SJSA1 (cell line): ENCODE measurements at regions not wholly inside any gene's neighbourhood (a gene's known extent, or its start where the extent isn't known, plus 50 kb on each side); places are given as distances from the start of the nearest gene placed in this dataset.
"Not testable (repeated sequence)": the region's sequence is repeated elsewhere in the genome, so short reads cannot be mapped to it uniquely, and the experiment has no call there.

Experiments used
- DNase-seq, 2 experiments: peaks; one replicate each; pipeline ENCODE4 v3.0.0-alpha.2; 2015 to 2020; ENCODE audit warnings: low spot score in 2 of 2, low read depth in 1 of 2
- H3K27ac ChIP-seq: fragments of 250-450 bp; sonication (Bioruptor Pico); 2 replicates; pipeline ENCODE4 v1.5.1; 2020; ENCODE audit warnings: mild to moderate bottlenecking, moderate library complexity
- H3K27me3 ChIP-seq: fragments of 250-450 bp; sonication (Bioruptor Pico); replicated peaks from 2 replicates; pipeline ENCODE4 v1.5.1; 2020; ENCODE audit warnings: mild to moderate bottlenecking, moderate library complexity
- H3K36me3 ChIP-seq: fragments of 250-450 bp; sonication (Bioruptor Pico); 2 replicates; pipeline ENCODE4 v1.5.1; 2020; ENCODE audit warnings: mild to moderate bottlenecking
- H3K4me1 ChIP-seq: fragments of 250-450 bp; sonication (Bioruptor Pico); replicated peaks from 2 replicates; pipeline ENCODE4 v1.6.1; 2021; ENCODE audit warnings: mild to moderate bottlenecking
- H3K4me3 ChIP-seq: fragments of 250-450 bp; sonication (Bioruptor Pico); 2 replicates; pipeline ENCODE4 v1.5.1; 2020; ENCODE audit warnings: mild to moderate bottlenecking
- H3K9me3 ChIP-seq: fragments of 250-450 bp; sonication (Bioruptor Pico); replicated peaks from 2 replicates; pipeline ENCODE4 v1.5.1; 2020; ENCODE audit warnings: mild to moderate bottlenecking

DNA sequence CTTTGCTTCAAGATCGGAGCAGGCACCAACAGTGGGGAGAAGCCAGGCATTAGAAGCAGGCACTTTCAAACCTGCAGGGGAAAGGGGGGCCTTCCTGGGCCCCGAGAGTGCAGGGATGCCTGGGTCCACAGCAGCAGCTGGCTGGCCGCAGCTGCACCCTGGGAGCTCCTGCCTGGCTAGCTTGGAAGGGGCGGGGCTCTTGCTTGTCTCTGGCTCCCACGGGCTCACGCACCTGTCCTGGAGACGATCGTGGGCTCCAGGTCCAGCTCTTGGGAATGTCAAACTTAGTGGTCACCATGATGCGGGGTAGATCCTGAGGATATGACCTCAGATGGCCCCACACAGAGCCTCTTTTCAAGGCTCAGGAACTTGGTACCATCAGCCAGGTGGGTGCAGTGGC is 1673.2 kb downstream of the LRRC4C start:
- Histone ChIP-seq H3K36me3 (no peaks in the 10 kb centered on the region), H3K9me3 (0 out of 2 replicates have a peak, but pooled peaks cover 2% of the 10 kb centered on the region)

DNA sequence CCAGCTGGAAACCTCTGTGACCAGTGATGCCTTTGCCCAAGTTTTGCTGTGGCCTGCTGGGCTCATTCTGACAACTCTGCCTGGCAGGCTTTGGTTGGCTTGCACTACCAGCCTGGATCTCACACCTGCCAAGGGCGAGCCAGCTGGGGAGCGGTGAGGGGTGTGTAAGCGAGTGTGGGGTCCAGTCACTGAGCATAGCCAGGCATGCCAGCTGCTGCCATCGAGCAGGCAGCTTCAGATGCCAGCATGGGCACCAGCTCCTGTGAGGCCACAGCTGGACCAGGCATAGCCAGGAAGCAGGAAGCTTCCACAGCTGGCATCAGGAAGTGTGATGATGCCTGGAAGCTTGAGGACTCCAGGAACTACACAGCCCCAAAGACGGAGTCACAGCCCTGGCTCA is 1674.6 kb downstream of the LRRC4C start:
- H3K9me3 ChIP-seq = 0 out of 2 replicates have a peak, but pooled peaks cover 2% of the 10 kb centered on the region
- no peaks in the 10 kb centered on the region for H3K4me1 ChIP-seq
- no peaks in the 10 kb centered on the region for H3K27me3 ChIP-seq
- no peak overlapping the region for H3K27ac ChIP-seq
- H3K36me3 ChIP-seq = no peaks in the 10 kb centered on the region
- no peak for DNase-seq
- no peak overlapping the region for H3K4me3 ChIP-seq

More for the DNA sequence above, 1673.2 kb downstream of the LRRC4C start:
- no peak for DNase-seq
- Histone ChIP-seq H3K4me1 (no peaks in the 10 kb centered on the region), H3K27me3 (no peaks in the 10 kb centered on the region), H3K27ac (no peak overlapping the region), H3K4me3 (no peak overlapping the region)

DNA sequence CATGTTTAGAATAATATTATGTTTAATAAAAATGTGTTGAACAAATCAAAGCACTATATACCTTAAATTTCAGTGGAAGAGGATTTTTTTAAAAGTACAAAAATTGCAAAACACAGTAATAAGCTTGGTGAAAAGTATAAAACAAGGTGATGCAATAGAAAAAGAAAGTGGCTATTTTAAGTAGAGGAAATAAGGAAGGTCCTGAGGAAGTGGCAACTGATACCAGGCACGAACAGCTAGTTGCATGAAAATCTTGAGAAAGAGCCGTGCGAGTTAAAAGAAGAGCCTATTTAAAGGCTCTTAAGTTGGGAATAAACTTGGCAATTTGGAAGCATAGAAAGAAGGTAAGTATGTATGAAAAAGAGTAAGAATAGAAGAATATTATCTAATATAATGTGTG is 1679.3 kb downstream of the LRRC4C start:
- Histone ChIP-seq H3K4me3 (no peak overlapping the region), H3K27ac (no peak overlapping the region), H3K36me3 (no peaks in the 10 kb centered on the region), H3K27me3 (no peaks in the 10 kb centered on the region), H3K9me3 (0 out of 2 replicates have a peak, but pooled peaks cover 3% of the 10 kb centered on the region), H3K4me1 (no peaks in the 10 kb centered on the region)
- DNase-seq = no peak

DNA sequence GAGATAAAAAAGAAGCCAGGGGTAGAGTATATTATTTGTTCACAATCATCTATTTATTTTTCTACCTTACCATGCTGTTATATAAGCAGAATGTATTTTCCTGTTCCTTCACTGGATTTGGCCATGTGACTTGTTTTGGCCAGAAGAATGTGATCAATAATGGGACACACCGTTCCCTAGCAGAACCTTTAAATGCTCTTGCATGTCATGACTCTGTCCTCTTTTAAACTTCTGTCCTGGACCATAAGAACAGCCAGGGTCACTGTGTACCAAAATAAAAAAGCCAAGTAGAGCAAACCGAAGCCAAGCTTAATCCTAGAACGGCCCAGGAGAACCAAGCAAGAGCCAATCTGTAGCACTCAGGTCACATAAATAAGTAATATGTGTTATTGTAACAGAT is 1682.4 kb downstream of the LRRC4C start:
- Histone ChIP-seq H3K27ac (no peak overlapping the region), H3K36me3 (no peaks in the 10 kb centered on the region), H3K27me3 (no peaks in the 10 kb centered on the region), H3K4me1 (no peaks in the 10 kb centered on the region), H3K9me3 (0 out of 2 replicates have a peak, but pooled peaks cover 3% of the 10 kb centered on the region), H3K4me3 (no peak overlapping the region)
- no peak for DNase-seq

DNA sequence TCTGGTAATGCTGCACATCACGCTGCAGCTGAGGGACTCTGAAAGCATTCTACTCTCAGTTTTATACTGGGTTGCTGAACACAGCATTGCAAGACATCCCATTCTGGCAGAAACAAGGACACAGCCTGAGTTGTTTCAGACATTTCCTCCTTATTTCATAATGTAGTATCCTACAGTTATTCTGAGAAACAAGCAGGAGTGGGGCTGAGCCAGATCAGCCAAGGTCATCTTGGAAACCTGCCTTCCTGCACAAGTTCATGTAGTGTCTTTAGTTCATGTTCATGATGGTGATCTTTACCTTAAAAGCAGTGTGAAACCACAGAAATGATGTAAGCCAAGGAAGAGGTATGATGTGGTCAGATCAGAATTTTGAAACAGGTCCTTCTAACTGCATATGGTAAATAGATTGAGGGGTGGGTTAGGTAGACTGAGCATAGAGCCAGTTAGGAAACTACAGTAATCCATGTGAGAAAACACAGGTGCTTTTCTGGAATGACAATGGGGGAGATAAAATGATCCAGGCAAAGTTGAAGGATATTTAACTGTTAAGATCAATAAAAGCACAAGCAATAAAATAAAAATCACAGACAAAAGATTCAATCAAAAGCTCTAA is 1686.8 kb downstream of the LRRC4C start:
- Histone ChIP-seq H3K9me3 (0 out of 2 replicates have a peak, but pooled peaks cover 3% of the 10 kb centered on the region), H3K4me1 (no peaks in the 10 kb centered on the region), H3K36me3 (no peaks in the 10 kb centered on the region), H3K27ac (no peak overlapping the region), H3K4me3 (no peak overlapping the region), H3K27me3 (no peaks in the 10 kb centered on the region)
- DNase-seq = no peak

DNA sequence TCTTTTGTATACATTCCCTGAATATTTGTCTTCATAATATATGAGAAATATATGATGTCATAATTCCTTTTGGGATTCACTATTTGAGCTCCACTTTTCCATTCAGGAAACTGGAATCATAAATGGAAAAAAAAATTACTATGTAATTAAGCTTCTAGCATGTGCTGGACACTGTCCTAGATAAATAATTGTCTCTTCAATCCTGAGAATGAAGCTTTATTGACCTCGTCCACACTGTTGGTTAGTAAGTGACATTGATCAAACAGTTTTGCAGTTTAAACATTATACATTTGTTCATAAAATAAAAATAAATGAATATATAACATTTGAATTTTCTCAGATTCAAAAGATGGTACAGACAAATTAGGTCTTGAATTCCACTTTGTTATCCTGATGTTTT is 1691.2 kb downstream of the LRRC4C start:
- H3K9me3 ChIP-seq = no peaks in the 10 kb centered on the region
- H3K27ac ChIP-seq = no peak overlapping the region
- H3K36me3 ChIP-seq = no peaks in the 10 kb centered on the region
- H3K27me3 ChIP-seq = no peaks in the 10 kb centered on the region
- no peak for DNase-seq
- H3K4me1 ChIP-seq = no peaks in the 10 kb centered on the region
- H3K4me3 ChIP-seq = no peak overlapping the region

DNA sequence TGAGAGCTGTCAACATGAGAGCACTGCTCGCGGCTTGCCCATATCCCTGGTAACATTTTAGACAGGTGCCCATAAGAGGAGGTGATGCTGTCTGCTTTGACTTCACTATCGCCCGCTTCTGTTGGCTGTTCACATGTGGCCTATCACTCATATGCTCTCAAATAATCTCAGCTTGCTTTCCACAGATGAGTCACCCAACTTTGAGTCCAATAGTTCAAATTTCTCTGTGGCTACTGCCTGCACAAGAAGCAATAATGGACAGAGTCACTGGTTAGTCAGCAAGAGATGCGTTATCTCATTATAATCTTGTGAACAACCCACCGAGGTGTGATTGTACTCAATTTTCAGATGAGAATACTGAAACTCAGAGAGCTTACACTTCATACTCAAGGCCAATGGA is 1714.1 kb downstream of the LRRC4C start:
- Histone ChIP-seq H3K27me3 (no peaks in the 10 kb centered on the region), H3K36me3 (no peaks in the 10 kb centered on the region), H3K4me1 (no peaks in the 10 kb centered on the region), H3K27ac (no peak overlapping the region), H3K4me3 (no peak overlapping the region), H3K9me3 (peaks cover 6% of the 10 kb centered on the region; the same call in 1 of the 2 replicates)
- DNase-seq = no peak

DNA sequence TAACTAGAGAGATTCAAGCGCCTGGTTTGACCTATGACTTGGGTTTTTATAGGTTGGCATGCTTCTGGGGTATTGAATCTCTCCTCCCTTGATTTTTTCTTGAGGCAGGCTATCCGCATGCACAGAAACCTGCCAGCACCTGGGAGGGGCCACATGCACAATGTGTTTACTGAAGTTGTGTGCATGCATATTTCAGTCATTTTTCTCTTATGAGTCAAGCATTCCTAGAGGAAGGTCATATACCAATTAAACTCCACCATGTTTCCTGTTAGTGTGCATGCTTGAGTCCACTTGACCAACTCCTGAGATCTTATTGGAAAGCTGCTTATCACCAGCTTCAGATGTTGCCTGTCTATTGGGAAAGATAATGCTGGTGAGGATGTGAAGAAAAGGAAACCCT is 1718.4 kb downstream of the LRRC4C start:
- Histone ChIP-seq H3K9me3 (peaks cover 3% of the 10 kb centered on the region; the same call in 1 of the 2 replicates), H3K4me3 (no peak overlapping the region), H3K4me1 (no peaks in the 10 kb centered on the region), H3K27me3 (no peaks in the 10 kb centered on the region), H3K36me3 (no peaks in the 10 kb centered on the region), H3K27ac (no peak overlapping the region)
- DNase-seq = no peak

DNA sequence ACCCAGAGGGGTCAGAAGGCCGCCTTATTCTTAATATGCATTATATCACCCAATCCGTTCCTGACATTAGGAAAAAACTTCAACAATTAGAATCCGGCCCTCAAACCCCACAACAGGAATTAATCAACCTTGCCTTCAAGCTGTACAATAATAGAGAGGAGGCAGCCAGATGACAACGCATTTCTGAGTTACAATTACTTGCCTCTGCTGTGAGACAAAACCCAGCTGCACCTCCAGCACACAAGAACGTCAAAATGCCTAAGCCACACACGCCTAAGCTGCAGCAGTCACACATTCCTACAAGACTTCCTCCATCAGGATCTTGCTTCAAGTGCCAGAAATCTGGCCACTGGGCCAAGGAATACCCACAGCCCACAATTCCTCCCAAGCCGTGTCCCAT is 1723.1 kb downstream of the LRRC4C start:
- DNase-seq, H3K4me3 ChIP-seq, H3K4me1 ChIP-seq, H3K27me3 ChIP-seq, H3K36me3 ChIP-seq, H3K9me3 ChIP-seq, H3K27ac ChIP-seq: not testable (repeated sequence)

DNA sequence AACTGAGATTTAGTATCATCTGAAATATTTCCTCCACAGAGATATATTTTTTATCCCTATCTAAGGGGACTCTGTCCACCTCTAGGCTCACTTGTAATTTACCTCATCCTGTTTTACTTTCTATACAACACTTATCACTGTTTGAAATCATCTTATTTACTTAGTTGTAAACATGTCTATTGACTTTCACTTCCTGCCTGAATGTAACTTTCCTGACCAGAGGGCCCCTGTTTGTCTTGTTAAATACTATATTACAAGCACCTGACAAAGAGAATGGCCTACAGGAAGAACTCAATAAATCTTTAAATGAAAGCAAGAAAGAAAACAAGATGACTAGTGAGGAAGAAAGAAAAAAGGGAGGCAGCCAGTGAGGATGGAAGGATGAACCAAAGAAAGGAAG is 1727.5 kb downstream of the LRRC4C start:
- H3K27me3 ChIP-seq = no peaks in the 10 kb centered on the region
- H3K27ac ChIP-seq = no peak overlapping the region
- DNase-seq = no peak
- no peaks in the 10 kb centered on the region for H3K9me3 ChIP-seq
- H3K4me3 ChIP-seq = no peak overlapping the region
- H3K36me3 ChIP-seq = no peaks in the 10 kb centered on the region
- no peaks in the 10 kb centered on the region for H3K4me1 ChIP-seq

DNA sequence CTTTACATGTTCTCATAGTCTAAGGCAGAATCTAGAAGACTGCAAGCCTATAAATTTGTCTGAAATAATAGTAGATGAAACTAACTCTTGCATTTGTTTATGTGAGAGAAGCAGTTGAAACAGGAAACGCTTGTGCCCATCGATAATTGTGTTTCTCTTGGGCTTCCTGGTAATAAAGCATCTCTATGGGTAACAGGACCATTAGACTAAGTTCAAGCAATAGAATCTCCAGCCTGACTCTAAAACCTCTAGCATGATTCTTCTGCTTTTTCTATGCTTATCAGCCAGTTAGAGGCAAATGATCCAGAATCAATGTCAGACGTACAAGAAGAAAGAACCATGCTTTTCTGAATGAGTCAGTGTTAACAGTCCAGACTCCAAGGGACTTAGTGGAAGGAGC is 1734.4 kb downstream of the LRRC4C start:
- H3K4me1 ChIP-seq = no peaks in the 10 kb centered on the region
- no peaks in the 10 kb centered on the region for H3K36me3 ChIP-seq
- DNase-seq = no peak

DNA sequence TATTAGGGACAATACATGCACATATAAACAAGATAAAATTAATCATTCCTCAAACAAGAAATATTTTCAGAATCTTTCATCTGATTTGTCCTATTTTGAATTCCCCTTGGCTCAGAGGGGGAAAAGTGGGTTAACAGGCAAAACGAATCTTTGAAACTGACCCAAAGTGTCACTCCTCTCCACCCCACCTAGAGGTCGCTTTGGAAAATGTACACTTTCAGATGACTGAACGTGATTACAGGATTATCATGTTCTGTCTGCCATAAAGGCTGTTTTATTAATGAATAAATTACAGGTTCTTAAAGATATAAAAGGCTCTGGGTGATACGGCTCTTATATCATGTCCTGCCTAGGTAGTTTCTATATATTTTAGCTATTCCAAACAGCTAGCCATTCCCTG is 1735.0 kb downstream of the LRRC4C start:
- no peaks in the 10 kb centered on the region for H3K9me3 ChIP-seq
- no peaks in the 10 kb centered on the region for H3K27me3 ChIP-seq
- no peak overlapping the region for H3K27ac ChIP-seq
- no peak for DNase-seq
- H3K36me3 ChIP-seq = no peaks in the 10 kb centered on the region
- no peak overlapping the region for H3K4me3 ChIP-seq
- H3K4me1 ChIP-seq = no peaks in the 10 kb centered on the region

More for the DNA sequence above, 1734.4 kb downstream of the LRRC4C start:
- no peak overlapping the region for H3K27ac ChIP-seq
- H3K9me3 ChIP-seq = no peaks in the 10 kb centered on the region
- no peaks in the 10 kb centered on the region for H3K27me3 ChIP-seq
- H3K4me3 ChIP-seq = no peak overlapping the region

DNA sequence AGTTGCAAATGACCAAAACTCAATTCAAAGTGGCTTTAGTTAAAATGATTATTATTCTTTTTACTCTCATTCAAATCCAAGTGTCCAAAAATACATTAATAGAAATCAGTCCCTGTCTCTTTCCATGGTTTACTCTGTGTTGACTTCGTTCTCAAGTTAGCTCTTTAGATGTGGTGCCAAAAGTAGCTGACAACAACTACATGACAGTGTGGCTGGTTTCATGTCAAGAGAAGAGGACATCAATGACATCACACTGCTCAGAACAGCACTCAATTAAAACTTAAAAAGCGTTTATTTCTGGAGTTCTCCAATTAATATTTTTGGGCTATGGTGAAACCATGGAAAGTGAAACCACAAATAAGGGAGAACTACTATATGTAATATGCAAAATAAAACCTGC is 1746.9 kb downstream of the LRRC4C start:
- no peak overlapping the region for H3K27ac ChIP-seq
- H3K36me3 ChIP-seq = no peaks in the 10 kb centered on the region
- H3K4me1 ChIP-seq = no peaks in the 10 kb centered on the region
- H3K9me3 ChIP-seq = peaks cover 2% of the 10 kb centered on the region; the same call in 1 of the 2 replicates
- no peak for DNase-seq
- no peaks in the 10 kb centered on the region for H3K27me3 ChIP-seq
- H3K4me3 ChIP-seq = no peak overlapping the region

DNA sequence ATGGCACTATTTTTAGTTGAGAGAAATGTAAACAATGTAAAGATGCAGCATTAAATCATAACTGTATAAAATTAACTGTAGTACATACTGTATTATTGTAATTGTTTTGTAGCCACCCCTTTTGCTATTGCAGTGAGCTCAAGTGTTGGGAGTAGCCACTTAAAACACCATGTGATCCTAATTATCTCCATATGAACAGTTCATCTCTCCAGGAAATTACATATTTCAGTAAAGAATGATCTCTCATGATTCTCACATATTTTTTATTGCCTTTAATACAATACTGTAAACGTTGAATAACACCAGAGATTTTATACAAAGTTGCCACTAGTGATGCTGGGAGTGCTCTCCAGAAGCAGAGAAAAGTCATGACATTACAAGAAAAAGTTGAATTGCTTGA is 1768.6 kb downstream of the LRRC4C start:
- Histone ChIP-seq H3K27ac (no peak overlapping the region), H3K9me3 (no peaks in the 10 kb centered on the region; the same call in 1 of the 2 replicates), H3K36me3 (no peaks in the 10 kb centered on the region), H3K4me1 (no peaks in the 10 kb centered on the region), H3K27me3 (no peaks in the 10 kb centered on the region), H3K4me3 (no peak overlapping the region)
- DNase-seq = no peak
